HepG2 (cell line): ENCODE measurements at regions not wholly inside any gene's neighbourhood (a gene's known extent, or its start where the extent isn't known, plus 50 kb on each side); places are given as distances from the start of the nearest gene placed in this dataset.

Source experiments
- ATAC-seq: fragments of 200-7000 bp; cut with Tn5 transposase; 3 replicates; pipeline ENCODE4 v1.9.1; 2020; ENCODE audit warnings: mild to moderate bottlenecking, moderate library complexity
- BruUV-seq: library from RNA; stranded (reverse); fragments of 400-500 nt; replicated peaks from 2 replicates; lab custom pipeline; 2021; lab: Mats Ljungman, UMichigan
- CTCF ChIA-PET: fragments of 300-600 bp; formaldehyde crosslinking; extraction: SDS; loops from one replicate; lab custom pipeline; 2021; ENCODE audit warnings: low total read pairs, inconsistent platforms, low intra/inter-chr PET ratio; lab: Yijun Ruan, JAX
- POLR2A ChIA-PET: fragments of 350-600 bp; sonication (Branson Sonifier 250); formaldehyde crosslinking; loops from one replicate; lab custom pipeline; 2020; ENCODE audit warnings: antibody characterized with exemption, inconsistent platforms; lab: Yijun Ruan, JAX
- DNase-seq: peaks from one replicate; pipeline ENCODE4 v3.0.0-alpha.2; 2015; ENCODE audit warnings: low spot score
- FAIRE-seq: peaks from 3 replicates; lab custom pipeline; 2011; peaks lifted over from hg19 to GRCh38; lab: Jason Lieb, UNC
- H2AFZ ChIP-seq: one replicate; pipeline ENCODE4 v1.6.1; 2011; ENCODE audit warnings: low read length, inconsistent platforms
- H3K27ac ChIP-seq: fragments of 300-600 bp; 3 replicates; pipeline ENCODE4 v1.8.0; 2011; ENCODE audit warnings: mixed run types, mild to moderate bottlenecking, mixed read lengths, low read length, inconsistent platforms; ENCODE audit not compliant: insufficient read depth; ENCODE audit errors: extremely low read length
- H3K27me3 ChIP-seq, 2 experiments: fragments of 200-600 bp in 1 of 2; 2 replicates in 1 of 2; 3 replicates in 1 of 2; pipeline versions ENCODE4 v1.6.0 to v1.8.0; 2011; ENCODE audit warnings: low read length in 2 of 2, mild to moderate bottlenecking in 2 of 2, moderate library complexity in 2 of 2, inconsistent platforms in 1 of 2; ENCODE audit not compliant: insufficient read depth in 2 of 2, control insufficient read depth in 1 of 2
- H3K36me3 ChIP-seq, 2 experiments: fragments of 200-600 bp in 1 of 2; replicated peaks in 1 of 2; 2 replicates in 1 of 2; 3 replicates in 1 of 2; pipeline versions ENCODE4 v1.5.1 to v1.8.0; 2011; ENCODE audit warnings: low read length in 2 of 2, inconsistent platforms in 1 of 2; ENCODE audit not compliant: insufficient read depth in 2 of 2, control insufficient read depth in 1 of 2
- H3K4me1 ChIP-seq: 2 replicates; pipeline ENCODE4 v1.5.1; 2012; ENCODE audit warnings: low read length, inconsistent platforms; ENCODE audit not compliant: insufficient read depth
- H3K4me2 ChIP-seq: 2 replicates; pipeline ENCODE4 v1.6.0; 2011; ENCODE audit warnings: low read depth, low read length, inconsistent platforms
- H3K4me3 ChIP-seq, 3 experiments: fragments of 200-600 bp in 1 of 3; sonication (generic), shearing (Covaris generic) in 1 of 3; replicated peaks in 1 of 3; 2 replicates each; pipeline ENCODE4 v1.5.1; 2011 to 2016; ENCODE audit warnings: low read length in 3 of 3, inconsistent platforms in 2 of 3, low read depth in 2 of 3, mild to moderate bottlenecking in 2 of 3, control low read depth in 1 of 3, mixed read lengths in 1 of 3; ENCODE audit not compliant: insufficient read depth in 1 of 3
- H3K79me2 ChIP-seq: one replicate; pipeline ENCODE4 v1.6.1; 2011; ENCODE audit warnings: low read length, inconsistent platforms; ENCODE audit not compliant: insufficient read depth
- H3K9ac ChIP-seq: 2 replicates; pipeline ENCODE4 v1.6.0; 2011; ENCODE audit warnings: mild to moderate bottlenecking, low read depth, low read length, inconsistent platforms; ENCODE audit not compliant: insufficient read depth
- H3K9me3 ChIP-seq: 2 replicates; pipeline ENCODE4 v1.5.1; 2012; ENCODE audit warnings: mild to moderate bottlenecking, low read length
- H4K20me1 ChIP-seq: 2 replicates; pipeline ENCODE4 v1.6.0; 2011; ENCODE audit warnings: inconsistent platforms, mild to moderate bottlenecking, low read length, moderate library complexity; ENCODE audit not compliant: insufficient read depth
- BATF2 ChIP-seq: sonication (generic); formaldehyde crosslinking; IDR thresholded peaks from 2 replicates; pipeline ENCODE4 v1.8.0; 2022; ENCODE audit warnings: mild to moderate bottlenecking, missing genetic modification reagents, moderate library complexity
- FIP1L1 ChIP-seq: fragments of 200-400 bp; formaldehyde crosslinking; IDR thresholded peaks from 2 replicates; pipeline ENCODE4 v1.6.1; 2018; ENCODE audit warnings: low read depth, mild to moderate bottlenecking, low read length, moderate library complexity, borderline replicate concordance; ENCODE audit not compliant: insufficient read depth
- MAFF ChIP-seq: IDR thresholded peaks from 2 replicates; pipeline ENCODE4 v1.6.1; 2011; ENCODE audit warnings: low read depth, low read length, improper control_type of control experiment
- MAFK ChIP-seq, 2 experiments: IDR thresholded peaks in 1 of 2; conservative IDR thresholded peaks in 1 of 2; 2 replicates each; pipeline ENCODE4 v1.6.1; 2011; ENCODE audit warnings: improper control_type of control experiment in 2 of 2, low read length in 2 of 2
- NCOA5 ChIP-seq: sonication (generic); formaldehyde crosslinking; IDR thresholded peaks from 2 replicates; pipeline ENCODE4 v1.4.0; 2020; ENCODE audit warnings: missing genetic modification reagents
- RELA ChIP-seq: sonication (generic); formaldehyde crosslinking; IDR thresholded peaks from 2 replicates; pipeline ENCODE4 v1.4.0; 2020; ENCODE audit warnings: missing genetic modification reagents
- TCF12 ChIP-seq, 2 experiments: fragments of 450-650 bp in 1 of 2; sonication (generic) in 1 of 2; formaldehyde crosslinking in 1 of 2; IDR thresholded peaks; 2 replicates each; pipeline versions ENCODE4 v1.6.1 to v1.8.0; 2017 to 2022; ENCODE audit warnings: antibody characterized with exemption in 1 of 2, mild to moderate bottlenecking in 1 of 2, missing genetic modification reagents in 1 of 2, moderate library complexity in 1 of 2
- ZNF552 ChIP-seq: sonication (generic); formaldehyde crosslinking; IDR thresholded peaks from 2 replicates; pipeline ENCODE4 v1.9.0; 2022; ENCODE audit warnings: missing genetic modification reagents, mild to moderate bottlenecking, borderline replicate concordance
- ZNF598 ChIP-seq: sonication (generic); formaldehyde crosslinking; IDR thresholded peaks from 2 replicates; pipeline ENCODE4 v1.5.1; 2020; ENCODE audit warnings: mild to moderate bottlenecking, missing genetic modification reagents, borderline replicate concordance
- WGBS: methylation state at CpG from one replicate; pipeline ENCODE4 v1.1.6; 2017; ENCODE audit warnings: low lambda C conversion rate; 5-methylcytosine and 5-hydroxymethylcytosine counted together
- in situ Hi-C: cut with HindIII; loops from 2 replicates; pipeline ENCODE4 v1.10.0; 2017; ENCODE audit warnings: low pct_unique_long_range_greater_than_20kb; ENCODE audit not compliant: extremely low pct_ligation_motif_present
- intact Hi-C: fragments of 100-400 bp; cut with micrococcal nuclease; formaldehyde crosslinking; loops from one replicate; pipeline ENCODE4 v1.10.0; 2022; ENCODE audit not compliant: unreplicated experiment

DNA sequence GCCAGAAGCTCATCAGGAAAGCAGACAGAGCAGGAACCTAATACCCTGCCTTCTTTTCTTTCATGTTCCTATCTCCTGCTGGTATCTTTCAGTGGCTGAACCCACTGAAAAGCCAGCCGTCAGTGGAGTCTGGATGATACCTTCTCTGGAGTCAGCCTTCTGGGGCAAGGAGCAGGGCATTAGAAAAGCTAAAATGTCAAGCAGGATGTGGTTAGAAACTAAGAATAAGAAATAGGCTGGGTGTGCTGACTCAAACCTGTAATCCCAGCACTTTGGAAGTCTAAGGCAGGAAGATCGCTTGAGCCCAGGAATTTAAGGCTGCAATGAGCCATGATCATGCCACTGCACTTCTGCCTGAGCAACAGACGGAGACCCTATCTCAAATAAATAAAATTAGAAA, 642.0 kb upstream of the FSHR start (continued):
- TF ChIP-seq RELA (CRISPR knock-in tag) (no peak), ZNF598 (CRISPR knock-in tag) (no peak), NCOA5 (CRISPR knock-in tag) (no peak)

DNA sequence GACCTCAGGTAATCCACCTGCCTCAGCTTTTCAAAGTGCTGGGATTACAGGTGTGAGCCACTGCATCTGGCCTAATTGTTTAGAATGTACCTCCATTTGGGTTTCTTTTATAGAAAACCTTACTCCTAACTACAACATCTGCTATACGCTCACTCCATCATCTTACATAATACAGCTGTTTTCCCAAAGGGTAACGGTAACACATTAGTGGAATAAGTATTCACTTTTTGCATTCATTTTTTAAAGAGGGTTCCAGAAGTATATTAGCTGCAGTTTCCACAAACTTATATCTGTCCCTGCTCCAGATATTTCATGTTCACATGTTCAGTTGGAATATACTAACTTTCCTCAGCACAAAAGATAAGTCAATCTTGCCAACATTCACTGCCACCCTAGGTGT, 640.1 kb upstream of the FSHR start:
- Histone ChIP-seq H3K27ac (no peak overlapping the region), H3K4me3 (no peak overlapping the region), H3K4me1 (no peaks in the 10 kb centered on the region), H3K9ac (no peak overlapping the region), H2AFZ (no peak overlapping the region), H3K79me2 (no peaks in the 10 kb centered on the region), H4K20me1 (no peaks in the 10 kb centered on the region), H3K9me3 (no peaks in the 10 kb centered on the region), H3K27me3 (no peaks in the 10 kb centered on the region), H3K36me3 (no peaks in the 10 kb centered on the region), H3K4me2 (no peak overlapping the region)
- no peak for TF ChIP-seq FIP1L1
- no peak for TF ChIP-seq ZNF552 (CRISPR knock-in tag)
- DNase-seq: no peak
- ChIA-PET CTCF (no interaction called here), POLR2A (no interaction called here)
- no TSS peak for BruUV-seq
- 36% methylated on average over 2 of the region's 2 CpGs for WGBS
- FAIRE-seq: no peak
- in situ Hi-C loops (no loop called here), intact Hi-C loops (no loop called here)
- no peak for ATAC-seq

DNA sequence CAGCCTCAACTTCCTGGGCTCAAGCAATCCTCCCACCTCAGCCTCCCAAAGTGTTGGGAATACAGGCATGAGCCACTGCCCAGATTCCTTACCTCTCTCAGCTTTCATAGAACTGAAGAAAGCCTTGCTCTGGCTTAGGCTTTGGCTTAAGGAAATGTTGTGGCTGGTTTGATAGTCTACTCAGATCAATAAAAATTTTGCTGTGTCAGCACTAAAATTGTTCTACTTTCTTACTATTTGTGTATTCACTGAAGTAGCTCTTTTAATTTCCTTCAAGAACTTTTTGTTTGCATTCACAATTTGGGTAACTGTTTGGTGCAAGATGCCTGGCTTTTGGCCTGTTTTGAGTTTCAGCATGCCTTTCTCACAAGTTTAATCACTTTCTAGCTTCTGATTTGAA, 634.0 kb upstream of the FSHR start:
- Histone ChIP-seq H3K36me3 (no peaks in the 10 kb centered on the region), H3K27ac (no peak overlapping the region), H3K79me2 (no peaks in the 10 kb centered on the region), H2AFZ (no peak overlapping the region), H3K9ac (no peak overlapping the region), H3K9me3 (no peaks in the 10 kb centered on the region), H3K4me1 (no peaks in the 10 kb centered on the region), H4K20me1 (no peaks in the 10 kb centered on the region), H3K27me3 (no peaks in the 10 kb centered on the region), H3K4me2 (no peak overlapping the region), H3K4me3 (no peak overlapping the region)
- no TSS peak for BruUV-seq
- POLR2A ChIA-PET: no interaction called here
- ATAC-seq: no peak
- DNase-seq: no peak
- in situ Hi-C loops: no loop called here
- no peak for FAIRE-seq
- CTCF ChIA-PET: no interaction called here
- TF ChIP-seq MAFF (peak; percentile 99), MAFK (conservative IDR thresholded peaks at IDR 0.05 in 1 of 2, IDR thresholded peaks at IDR 0.05 in 1 of 2; ENCODE audit: low read length in 2 of 2) (peak; percentile 98 to 99), BATF2 (CRISPR knock-in tag) (no peak), TCF12 (IDR thresholded peaks at IDR 0.05) (no peak), TCF12 (CRISPR knock-in tag; IDR thresholded peaks at IDR 0.05) (no peak)
- intact Hi-C loops: no loop called here
